ENCODE measurements at regions not wholly inside any gene's neighbourhood (a gene's known extent, or its start where the extent isn't known, plus 50 kb on each side); places are given as distances from the start of the nearest gene placed in this dataset.

DNA sequence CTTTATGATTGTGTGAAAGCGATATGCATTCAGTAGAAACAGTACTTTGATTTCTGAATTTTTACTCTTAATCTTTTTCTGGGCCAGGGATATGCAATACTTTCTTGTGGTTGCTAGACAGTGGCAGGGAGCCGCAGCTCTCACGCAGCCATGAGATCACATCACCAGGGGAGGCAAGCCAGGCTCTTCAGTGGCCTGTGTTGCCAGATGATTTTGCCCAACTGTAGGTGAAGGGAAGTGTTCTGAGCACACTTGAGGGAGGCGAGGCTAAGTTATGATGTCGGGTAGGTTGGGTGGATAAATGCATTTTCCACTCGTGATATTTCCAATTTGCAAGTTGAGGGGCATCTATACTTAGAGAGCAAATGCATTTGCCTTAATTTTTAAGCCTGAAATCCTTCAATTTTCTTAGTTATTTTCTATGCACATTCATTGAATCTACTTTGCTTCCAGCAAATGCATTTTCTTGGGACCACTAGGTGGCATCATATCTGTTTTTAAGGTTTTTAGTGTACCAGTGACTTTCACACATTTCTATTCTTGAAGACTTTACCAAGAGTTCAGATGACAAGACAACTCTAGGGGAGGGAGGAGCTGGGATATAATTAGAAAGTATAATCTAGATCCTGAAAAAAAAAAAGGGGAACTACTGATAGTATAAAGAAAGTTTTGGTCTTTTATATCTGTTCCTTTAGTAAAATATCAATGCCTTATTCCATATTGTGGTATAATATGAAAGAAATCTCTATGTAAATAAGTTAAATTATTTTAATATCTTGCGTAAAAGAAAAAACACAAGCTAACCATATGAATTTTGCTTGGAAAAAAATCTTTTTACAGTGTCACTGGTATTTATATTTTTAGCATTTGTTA, 643.3 kb downstream of the SOCS6 start:
- TF ChIP-seq, protein P1, sequence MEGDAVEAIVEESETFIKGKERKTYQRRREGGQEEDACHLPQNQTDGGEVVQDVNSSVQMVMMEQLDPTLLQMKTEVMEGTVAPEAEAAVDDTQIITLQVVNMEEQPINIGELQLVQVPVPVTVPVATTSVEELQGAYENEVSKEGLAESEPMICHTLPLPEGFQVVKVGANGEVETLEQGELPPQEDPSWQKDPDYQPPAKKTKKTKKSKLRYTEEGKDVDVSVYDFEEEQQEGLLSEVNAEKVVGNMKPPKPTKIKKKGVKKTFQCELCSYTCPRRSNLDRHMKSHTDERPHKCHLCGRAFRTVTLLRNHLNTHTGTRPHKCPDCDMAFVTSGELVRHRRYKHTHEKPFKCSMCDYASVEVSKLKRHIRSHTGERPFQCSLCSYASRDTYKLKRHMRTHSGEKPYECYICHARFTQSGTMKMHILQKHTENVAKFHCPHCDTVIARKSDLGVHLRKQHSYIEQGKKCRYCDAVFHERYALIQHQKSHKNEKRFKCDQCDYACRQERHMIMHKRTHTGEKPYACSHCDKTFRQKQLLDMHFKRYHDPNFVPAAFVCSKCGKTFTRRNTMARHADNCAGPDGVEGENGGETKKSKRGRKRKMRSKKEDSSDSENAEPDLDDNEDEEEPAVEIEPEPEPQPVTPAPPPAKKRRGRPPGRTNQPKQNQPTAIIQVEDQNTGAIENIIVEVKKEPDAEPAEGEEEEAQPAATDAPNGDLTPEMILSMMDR (conservative IDR thresholded peaks at IDR 0.05; ENCODE audit: low read depth, low read length): peak; percentile 78
- TF ChIP-seq EZH2 (IDR thresholded peaks at IDR 0.05; ENCODE audit: borderline replicate concordance, low read depth, low read length, poor library complexity, severe bottlenecking): no peak

All from A673 (cell line).